Right lung (tissue), 2 donors: ENCODE measurements at regions not wholly inside any gene's neighbourhood (a gene's known extent, or its start where the extent isn't known, plus 50 kb on each side); places are given as distances from the start of the nearest gene placed in this dataset.

ENCODE experiments used
- DNase-seq, 2 donors: peaks; one replicate each; pipeline ENCODE4 v3.0.0-alpha.2; 2013

DNA sequence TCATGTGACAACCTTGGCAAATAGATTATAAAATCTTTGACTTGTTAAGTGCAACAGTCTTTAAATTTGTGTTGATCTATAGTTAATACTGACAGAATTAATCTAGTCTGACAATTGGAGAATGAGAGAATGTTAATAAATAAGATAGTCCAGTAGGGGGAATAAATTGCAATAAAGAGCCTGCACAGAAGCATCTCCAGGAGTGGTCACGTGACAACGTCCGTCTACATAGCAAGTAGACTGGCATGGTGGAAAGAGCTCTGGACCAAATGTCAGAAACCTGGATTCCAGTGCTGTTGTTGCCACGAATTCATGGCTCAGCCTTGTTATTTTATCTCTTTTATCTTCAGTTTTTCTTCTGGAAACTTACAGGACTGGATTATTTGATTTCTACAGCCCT, 436.5 kb downstream of the RAB28 start:
- DNase-seq: no peak

DNA sequence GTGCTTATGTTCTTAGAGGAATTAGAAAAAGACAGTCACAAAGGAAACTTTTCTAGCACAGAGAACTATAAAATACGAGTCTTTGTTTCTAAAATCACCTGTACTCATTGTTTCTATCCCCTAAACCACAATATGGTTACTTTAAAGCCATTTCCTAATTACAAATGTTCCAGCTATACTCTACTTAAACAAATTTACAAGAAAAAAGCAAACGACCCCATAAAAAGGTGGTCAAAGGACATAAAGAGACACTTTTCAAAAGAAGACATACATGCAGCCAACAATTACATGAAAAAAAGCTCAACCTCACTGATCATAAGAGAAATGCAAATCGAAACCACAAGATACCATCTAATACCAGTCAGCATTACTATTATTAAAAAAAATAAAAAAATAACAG, 447.3 kb downstream of the RAB28 start:
- DNase-seq: no peak

DNA sequence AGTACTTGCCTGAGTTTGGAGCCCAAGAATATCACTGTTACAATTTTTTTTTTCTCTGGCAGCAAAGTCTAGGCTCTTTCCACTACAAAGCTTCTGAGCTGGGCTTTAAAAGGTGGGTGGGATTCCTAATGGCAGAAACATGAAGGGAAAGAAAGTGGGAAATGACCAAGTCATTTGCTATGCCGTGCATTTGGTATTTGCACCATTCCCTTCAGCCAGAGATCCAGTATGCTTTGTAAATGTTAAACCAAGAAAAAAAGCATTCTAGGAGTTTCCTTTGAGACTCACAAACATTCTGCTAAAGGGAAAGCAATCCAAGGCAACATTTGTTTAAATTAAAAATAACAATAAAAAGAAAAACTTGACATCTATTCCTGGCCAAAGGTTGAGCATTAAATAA, 451.2 kb downstream of the RAB28 start:
- no peak for DNase-seq

DNA sequence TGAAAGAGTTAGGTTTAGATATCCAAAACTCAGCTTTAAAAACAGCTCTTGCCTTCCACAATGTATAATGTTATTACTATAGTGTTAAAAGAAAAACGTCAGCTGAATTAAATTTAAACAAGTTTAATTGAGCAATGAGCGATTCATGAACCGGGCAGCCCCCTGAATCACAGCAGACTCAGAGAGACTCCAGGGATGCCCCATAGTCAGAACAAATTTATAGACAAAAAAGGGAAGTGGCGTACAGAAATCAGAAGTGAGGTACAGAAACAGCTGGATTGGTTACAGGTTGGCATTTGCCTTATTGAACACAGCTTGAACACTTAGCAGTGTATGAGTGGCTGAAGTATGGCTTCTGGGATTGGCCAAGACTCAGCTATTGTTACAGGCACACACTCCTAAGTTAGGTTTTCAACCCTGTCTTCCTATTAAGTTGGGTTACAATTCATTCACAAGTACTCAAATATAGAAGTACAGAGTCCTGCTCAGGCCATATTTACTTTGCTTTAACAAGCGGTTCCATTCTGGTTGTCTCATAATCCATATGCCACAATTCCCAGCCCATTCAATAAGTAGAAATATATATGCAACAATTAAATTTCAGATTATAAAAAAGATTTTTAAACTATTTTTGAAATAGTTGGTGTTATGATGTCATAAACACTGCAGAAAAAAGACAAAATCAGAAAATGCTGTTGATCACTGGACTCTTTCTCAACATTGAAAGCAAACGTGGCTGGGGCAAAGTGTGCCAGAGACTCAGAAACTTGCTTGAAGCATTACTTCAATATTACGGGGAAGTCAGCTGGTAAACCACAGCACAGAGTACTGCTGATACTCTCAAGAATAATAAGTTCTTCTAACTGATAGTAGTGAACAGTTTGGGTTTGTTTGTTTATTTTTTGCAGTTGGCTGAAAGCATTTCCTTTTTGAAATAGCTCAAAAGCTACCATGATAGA, 459.7 kb downstream of the RAB28 start:
- no peak for DNase-seq

DNA sequence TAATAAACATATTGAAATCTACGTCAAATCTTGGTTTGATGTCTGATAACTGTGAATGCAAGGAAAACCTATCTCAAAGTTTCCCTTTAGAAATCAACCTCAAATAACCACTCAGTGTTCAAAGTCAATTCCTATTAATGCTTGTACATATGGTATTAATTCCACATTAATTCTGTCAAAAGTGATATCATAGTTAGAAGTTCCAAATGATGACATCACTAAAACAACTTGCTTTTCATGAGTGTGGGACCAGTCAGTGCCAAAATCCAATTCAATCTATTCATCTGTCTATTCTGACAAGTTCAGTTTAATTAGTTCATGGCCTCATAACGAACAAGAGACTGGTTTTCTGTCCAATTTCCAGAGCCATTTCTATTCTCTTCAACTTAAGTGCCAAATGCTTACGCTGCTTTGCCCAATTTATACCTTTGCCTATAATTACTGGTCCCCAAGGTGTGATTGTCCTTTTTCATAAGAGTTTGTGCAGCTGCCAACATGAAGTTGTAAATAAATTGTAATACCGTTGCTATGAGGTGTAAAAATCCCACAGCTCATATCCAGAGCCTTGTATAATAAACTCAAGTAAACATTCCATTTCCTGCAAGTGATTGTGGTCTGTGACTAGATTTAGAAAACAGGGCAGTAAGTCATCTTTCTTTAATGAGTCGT, 476.2 kb downstream of the RAB28 start:
- no peak for DNase-seq

DNA sequence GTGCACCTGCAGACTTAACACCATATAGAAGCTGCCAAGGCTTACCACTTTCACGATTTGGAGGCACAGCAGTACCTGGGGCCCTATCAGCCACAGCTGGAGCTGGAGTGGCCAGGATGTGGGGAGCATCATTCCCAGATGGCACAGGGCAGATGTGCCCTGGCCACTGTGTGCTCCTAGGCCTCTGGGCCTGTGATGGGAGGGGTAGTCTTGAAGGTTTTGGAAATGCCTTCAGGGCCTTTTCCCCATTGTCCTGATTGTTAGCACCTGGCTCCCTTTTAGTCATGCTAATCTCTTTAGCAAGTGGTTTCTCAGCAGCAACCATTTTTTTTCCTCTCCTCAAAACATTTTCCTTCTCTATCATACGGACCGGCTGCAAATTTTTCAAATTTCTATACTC, 490.2 kb downstream of the RAB28 start:
- no peak for DNase-seq

DNA sequence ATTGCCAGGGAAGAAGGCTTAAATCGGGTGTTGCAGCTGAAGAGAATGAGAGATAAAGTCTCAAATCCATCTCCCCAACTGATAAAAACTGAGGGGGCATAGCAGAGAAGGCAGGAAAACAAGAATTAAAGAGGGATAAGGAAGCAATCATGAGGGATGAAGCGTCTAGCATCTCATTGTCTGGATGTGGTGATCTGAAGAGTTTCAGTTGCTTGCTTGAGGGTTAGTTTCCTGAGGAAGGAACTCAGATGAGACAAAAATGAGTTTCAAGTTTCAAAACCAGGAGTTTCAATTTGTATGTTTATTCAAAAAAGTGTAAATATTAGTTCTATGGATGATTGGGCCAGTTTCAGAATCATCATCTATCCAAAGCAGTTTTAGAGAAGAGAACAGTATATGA, 496.9 kb downstream of the RAB28 start:
- no peak for DNase-seq

DNA sequence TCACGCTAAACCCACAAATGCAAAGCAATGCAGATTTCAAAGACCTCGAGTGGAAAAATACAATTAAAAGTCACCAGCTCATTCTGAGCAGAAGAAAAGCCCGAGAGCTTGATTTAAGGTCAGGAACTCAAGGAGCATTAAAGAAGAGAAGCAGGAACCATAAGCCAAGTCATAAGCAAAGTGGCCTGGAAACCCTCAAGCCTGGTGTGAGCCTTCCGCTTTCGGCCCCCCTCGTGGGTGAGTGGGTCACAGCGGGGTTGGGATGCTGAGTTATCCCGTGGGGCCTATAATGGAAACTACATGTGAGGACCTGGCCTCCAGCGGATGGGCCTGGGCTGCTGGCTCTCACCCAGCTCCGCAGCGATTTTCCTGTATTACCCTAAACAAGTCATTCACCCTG, 504.3 kb downstream of the RAB28 start:
- DNase-seq: no peak

DNA sequence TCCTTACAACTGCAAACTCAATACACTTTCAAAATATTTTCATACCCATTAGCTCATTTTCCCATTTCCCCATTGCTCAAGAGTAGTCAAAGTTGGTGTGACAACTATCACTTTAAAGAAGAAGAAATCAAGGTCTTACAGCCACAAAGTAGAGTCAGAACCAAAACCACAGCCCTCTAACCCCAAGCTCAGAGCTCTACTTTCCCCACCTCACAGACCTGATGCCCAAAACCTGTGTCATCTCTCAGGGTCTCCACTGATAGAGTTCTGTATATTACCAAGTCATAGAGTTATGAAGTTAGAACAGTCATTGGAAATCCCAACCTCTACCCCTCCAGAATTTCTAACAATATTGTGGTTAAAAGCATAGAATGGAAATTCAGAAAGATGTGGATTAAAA, 505.8 kb downstream of the RAB28 start:
- no peak for DNase-seq

DNA sequence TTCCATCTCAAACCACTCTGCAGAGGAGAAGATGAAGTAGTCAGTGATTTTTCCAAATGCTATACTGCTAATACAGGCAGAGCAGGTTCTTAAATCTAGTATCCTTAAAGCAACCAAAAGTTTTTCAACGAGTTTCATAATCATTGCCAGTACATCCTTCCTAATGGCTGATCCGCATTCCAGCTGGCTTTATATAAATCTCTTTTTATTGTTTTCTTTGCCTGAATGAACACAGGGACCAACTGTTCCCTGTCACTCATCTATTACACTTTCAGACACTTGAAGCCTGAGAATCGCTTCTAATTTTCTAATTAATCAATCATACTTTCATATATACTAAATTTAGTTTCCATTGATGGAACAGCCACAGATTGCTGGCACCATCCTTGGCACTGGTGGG, 508.6 kb downstream of the RAB28 start:
- DNase-seq: no peak

DNA sequence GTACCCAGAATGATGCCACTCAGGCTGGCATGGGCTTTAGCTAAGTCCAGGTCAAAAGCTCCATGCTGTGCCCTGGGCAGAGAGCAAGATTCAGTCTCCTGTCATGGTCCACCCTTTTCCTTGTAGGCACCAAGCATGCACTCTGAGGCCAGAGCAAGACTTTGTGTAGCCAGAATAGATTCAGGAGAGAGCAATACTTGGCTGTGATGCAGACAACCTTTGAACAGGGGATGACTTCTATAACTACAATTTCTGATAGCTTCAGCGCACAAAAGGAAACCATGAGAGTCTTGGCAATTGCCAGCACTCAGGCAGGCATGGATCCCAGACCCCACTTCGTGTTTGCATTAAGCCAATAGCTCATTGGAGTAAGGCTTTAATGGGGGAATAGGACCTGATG, 510.6 kb downstream of the RAB28 start:
- DNase-seq: no peak

DNA sequence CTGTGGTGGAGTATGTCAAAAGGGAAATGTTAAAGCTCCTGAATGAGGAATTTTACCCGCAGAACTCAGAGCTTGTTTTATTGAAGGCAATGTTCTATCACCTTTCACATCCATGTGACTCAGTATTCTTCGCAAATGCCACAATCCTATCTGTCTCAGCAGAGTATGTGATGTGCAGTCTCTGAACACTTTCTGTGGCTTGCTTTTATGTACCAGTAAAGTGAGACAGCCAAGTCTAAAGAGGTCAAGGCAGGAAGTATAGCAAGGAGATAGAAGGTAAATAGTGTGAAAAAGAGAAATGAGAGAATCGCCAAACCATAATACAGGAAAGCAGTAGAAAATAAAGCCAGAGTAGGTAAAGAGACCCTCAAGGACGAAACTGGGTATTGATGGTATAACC, 515.8 kb downstream of the RAB28 start:
- no peak for DNase-seq

DNA sequence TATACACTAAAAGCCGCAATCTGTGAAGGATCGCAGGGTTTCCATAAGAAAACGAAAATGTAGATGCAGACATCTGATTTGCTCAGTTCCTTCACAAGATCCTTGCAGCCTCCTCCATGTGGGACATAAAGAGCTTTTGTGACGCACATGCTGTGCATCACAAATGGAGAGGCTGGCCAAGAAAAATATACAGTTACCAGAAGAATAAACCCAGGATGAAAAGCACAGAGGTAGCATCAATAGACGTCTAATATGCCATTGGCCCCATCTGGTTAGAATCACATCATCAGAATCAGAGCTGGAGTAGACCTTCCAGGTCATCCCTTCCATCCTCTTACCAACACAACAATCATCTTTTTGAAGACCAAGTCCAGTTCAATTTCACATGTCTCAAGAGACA, 517.4 kb downstream of the RAB28 start:
- no peak for DNase-seq

DNA sequence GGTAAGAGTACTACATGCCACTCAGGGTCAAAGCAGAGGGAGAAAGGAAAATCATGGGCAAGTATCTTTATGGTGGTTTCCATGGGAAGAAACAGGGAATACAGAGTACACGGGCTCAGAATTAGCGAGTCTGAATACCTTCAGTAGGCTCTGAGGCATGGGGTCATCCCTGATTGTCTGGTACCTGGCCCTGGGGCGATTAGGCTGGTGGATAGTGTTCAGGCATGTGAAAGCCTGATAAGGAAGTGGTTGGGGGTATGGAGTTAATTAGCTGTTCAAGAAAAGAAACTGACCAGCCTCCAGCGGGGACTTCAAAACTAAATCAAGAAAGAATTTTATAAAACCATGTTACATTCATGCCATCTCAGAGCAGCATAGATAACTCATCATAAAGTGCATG, 518.8 kb downstream of the RAB28 start:
- no peak for DNase-seq

DNA sequence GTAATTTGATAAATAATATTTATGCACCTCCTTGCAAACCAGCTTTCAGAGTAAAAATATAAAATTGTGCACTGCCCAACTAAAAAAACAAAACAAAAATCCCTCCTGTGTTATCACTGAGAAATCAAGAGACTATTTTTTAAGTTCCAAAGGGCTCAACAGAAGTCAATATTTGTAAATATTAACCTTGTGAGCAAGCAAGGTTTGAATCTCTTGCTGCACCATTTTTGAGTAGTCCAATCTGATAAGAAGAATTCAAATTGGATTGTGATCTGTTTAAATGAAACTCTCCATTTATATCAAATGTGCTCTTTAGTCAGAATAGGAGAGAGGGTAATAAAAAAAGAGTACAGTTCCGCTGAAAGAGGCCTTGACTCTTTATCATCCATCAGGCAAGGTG, 520.2 kb downstream of the RAB28 start:
- no peak for DNase-seq

DNA sequence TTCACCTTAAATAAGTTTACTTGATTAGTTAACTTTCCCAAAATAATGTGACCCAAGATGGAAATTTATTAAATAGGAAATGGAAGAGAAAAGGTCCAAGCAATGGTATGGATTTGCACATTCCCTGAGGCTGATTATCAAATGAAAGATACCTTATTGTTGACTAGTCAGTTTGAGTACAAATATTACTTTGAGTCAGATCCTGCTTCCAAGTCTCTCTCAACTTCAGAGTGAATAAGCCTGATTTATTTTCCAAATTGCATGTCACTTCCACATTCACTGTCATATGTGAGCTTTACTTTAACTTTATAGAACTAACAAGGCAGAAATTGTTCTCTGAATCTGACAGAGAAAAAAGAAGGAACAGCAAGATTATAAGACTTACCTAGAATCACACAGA, 520.8 kb downstream of the RAB28 start:
- no peak for DNase-seq

DNA sequence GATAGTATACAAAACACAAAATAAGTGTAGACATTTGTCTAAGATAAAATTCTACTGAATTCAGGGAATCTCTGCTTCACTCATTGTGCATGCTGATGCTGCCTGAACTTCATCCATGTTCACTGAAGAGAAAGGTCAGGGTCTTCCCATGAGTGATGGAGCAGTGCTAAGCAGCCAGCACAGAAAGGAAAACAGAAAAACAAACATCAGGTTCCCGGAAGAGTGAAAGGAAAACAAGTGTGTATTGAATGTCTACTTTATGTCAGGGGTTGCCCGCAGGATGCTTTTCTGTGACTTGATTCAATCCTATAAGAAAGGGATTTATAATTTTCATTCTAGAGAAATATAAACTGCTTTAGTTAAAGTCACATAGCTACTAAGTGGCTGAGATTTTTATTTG, 522.4 kb downstream of the RAB28 start:
- DNase-seq: no peak

DNA sequence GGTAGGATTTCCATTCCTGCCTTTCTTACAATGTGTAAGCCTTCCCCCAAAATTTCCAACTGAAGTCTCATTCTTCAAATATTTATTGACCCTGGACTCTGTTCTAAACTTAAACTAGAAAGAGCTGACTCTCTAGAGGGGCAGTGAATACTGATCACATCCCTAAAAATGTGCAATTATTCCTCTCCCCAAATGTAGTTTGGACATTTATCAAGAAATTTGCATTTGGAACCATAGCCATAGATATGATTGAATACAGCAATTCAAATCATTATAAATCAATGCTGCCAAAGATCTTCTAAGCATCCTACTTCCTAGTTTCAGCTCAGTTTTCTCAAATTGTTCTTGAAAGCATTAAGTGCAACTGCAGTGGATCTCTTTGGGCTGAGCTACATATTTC, 525.7 kb downstream of the RAB28 start:
- DNase-seq: no peak

DNA sequence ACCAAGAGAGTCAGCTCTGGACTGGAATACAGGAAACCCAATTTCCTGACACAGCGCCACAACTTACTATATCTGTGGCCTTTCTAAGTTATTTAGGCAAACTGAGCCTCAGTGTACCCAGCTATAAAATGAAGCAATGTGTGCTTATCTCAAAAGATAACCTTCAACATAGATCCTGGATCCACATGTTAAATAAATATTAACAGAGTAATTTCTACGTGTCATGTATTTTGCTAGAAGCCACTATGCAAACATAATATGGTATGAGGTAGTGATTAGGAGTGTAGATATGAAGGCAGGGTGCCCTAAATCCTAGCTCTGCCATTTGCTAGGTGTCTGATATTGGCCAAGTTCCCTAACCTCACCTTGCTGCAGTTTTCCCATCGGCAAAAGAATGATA, 527.0 kb downstream of the RAB28 start:
- DNase-seq: no peak

DNA sequence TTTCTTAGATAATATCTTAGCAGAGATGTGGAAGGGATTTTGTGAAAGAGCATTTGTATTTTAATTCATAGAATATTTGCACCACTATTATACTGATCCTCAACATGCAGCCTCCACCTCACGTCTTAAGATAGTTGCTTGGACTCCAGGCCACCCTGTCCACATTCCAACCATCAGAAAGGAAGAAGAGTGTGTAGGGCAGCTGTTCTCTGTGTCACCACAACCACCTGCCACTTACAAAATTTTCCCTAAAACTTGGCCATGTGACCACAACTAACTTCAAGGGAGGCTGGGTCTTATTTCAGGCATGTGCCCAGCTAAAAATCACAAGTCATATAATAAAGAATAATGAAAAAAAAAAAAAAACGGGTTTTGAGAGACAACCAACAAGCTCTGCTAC, 528.1 kb downstream of the RAB28 start:
- DNase-seq: no peak

DNA sequence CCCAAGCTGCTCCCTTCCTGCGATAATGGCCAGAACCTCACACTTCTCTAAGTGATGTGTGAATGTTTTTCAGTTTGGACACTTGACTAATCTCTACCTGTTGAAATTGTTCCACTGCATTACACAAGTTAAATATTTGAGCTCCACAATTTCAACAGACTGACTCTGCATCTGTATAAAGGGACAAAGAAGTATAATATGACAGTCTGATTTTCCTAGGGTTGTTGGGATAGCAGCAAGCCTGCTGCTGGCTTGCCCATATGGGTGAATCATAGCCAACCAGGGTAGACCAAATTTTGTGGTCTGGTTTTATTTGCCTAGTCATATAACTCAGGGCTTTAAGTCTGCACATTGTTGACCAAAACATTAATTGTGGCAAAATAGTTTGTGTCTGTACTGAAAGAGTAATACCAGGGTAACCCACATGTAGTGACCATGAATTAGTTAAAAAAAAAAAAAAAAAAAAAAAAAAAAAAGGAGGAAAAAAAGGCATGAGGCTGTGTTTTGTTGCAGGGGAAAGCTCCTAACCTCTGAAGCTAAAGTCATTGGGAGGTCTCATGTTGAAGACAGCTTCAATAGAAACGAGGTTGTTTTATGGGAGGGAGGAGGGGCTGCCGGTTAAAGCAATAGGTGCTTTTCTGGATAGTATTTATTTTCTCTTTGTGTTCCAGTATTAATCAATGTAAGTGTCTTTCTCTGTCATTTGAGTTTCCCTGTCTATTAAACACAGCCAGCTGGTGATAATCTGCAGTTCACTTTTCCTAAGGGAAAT, 534.2 kb downstream of the RAB28 start:
- DNase-seq: no peak

DNA sequence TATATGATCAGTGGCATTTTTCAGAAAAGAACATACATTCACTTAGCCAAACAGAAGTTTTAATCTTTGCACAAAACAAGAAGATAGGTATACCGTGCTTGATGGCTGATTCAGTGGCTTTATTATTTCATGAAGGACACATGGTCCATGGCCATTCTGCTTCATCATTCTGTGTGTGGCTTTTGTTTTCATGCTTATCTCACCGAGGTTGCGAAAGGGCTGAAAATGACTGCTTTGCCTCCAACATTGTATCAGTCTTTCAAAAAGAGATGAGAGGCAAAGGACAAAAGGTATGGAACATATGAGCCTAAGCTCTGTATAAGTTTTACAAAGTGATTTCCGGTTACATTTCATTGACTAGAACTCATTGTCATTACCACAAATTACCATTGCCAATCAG, 541.1 kb downstream of the RAB28 start:
- DNase-seq: no peak

DNA sequence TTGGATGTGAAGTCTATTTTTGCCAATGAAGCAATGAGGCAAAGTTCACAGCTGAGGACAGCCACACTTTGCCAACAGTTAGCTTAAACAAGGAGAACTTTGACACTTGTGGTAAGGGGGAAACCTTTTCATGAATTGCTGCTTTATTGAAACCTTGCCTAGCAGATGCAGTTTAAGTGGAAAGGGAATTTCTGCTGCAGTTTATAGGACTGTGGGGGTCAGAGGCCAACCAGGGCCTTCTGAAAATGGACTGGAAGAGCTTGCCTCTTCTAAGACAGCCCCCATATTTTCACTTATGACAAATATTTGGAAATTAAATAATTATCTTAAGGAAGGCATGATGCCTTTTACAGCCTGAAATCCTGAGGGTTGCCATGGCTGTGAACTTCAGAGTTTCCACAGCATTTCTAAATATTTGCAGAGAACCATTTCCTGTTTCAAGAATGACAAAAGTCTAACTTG, 550.3 kb downstream of the RAB28 start:
- no peak for DNase-seq
